ENCODE measurements at regions not wholly inside any gene's neighbourhood (a gene's known extent, or its start where the extent isn't known, plus 50 kb on each side); places are given as distances from the start of the nearest gene placed in this dataset.

DNA sequence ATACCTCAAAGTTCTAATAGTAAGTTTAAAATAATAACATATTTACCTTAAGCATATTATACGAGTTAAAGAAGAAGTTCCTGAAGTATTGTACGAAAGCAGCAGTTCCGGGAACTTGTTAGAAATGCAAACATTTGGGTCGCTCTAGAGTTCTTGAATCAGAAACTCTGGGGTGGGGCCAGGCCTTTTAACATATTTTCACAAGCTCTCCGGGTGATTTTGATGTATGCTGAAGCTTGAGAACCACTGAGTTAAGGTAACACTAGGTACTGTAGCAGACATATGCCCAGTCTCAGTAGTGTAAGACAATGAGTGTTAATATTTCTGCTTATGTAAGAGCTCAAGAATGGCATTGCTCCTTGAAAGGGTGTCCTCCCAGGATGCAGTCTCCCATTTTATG is 461.1 kb downstream of the C3orf38 start:
- DNase-seq (ENCODE audit: low read depth, low spot score), result no peak
- TF ChIP-seq WRNIP1 (IDR thresholded peaks at IDR 0.05; ENCODE audit: borderline replicate concordance, low read depth, low read length) (no peak), MTA2 (IDR thresholded peaks at IDR 0.05; ENCODE audit: low read depth) (no peak), CEBPB (IDR thresholded peaks at IDR 0.05; ENCODE audit: borderline replicate concordance in 1 of 2, low read depth in 2 of 2, low read length in 2 of 2) (no peak), STAT1 (conservative IDR thresholded peaks at IDR 0.05) (no peak)
- Histone ChIP-seq H3K4me2 (ENCODE audit: control insufficient read depth, insufficient read depth) (no peak overlapping the region), H3K27ac (ENCODE audit: control insufficient read depth, insufficient read depth) (no peak overlapping the region), H2AFZ (ENCODE audit: control insufficient read depth, low read depth, low read length) (no peak overlapping the region), H3K4me3 (no peak overlapping the region), H3K9me3 (replicated peaks; ENCODE audit: control insufficient read depth, insufficient read depth, low read length) (no peaks in the 10 kb centered on the region), H3K27me3 (replicated peaks in 1 of 2; ENCODE audit: control insufficient read depth in 2 of 2, insufficient read depth in 2 of 2, low read length in 1 of 2) (no peaks in the 10 kb centered on the region), H3K36me3 (ENCODE audit: control insufficient read depth in 2 of 2, insufficient read depth in 2 of 2, low read length in 1 of 2) (no peaks in the 10 kb centered on the region), H3K4me1 (ENCODE audit: control insufficient read depth, insufficient read depth, low read length) (no peaks in the 10 kb centered on the region), H4K20me1 (ENCODE audit: control insufficient read depth, insufficient read depth) (no peaks in the 10 kb centered on the region), H3K79me2 (ENCODE audit: control insufficient read depth, insufficient read depth, low read length) (no peaks in the 10 kb centered on the region), H3K9ac (ENCODE audit: control insufficient read depth, insufficient read depth, low read length) (no peak overlapping the region)
- FAIRE-seq, result no peak
- ChIA-PET POLR2A (no interaction called here), RAD21 (ENCODE audit: unreplicated experiment) (no interaction called here), SMC1A (ENCODE audit: uncharacterized antibody, unreplicated experiment) (no interaction called here), CTCF (no interaction called here)
- in situ Hi-C loops (cut with MboI), result no loop called here
- intact Hi-C loops (cut with micrococcal nuclease; ENCODE audit: unreplicated experiment), result no loop called here
- WGBS (ENCODE audit: insufficient coverage, insufficient replicate concordance, low lambda C conversion rate, missing lambda C conversion rate), result 44% methylated on average over 5 of the region's 5 CpGs
- no TSS peak for BruUV-seq (replicated peaks)
- no peak for ATAC-seq

DNA sequence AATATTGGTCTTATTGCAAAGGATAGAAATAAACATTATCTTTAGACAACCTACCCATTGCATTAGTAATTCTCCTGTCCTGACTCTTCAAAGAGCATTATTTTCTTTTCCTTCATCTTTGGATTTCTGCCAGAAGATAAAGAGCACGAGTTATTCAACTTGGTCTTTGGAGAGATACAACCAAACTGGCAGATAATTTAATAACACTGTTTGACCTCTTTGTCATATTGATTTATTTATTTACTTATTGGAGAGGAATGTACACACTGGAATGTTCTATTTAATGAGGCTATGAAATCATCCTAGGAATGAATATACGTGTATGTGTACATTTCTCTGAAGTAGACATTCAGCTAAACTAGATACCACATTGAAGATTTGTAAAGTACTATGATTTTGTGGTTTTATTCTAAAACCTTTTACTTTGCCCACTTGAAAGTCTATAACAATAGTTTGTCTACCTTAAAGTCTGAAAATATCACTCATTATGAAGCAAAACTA is 462.1 kb downstream of the C3orf38 start:
- WGBS (ENCODE audit: insufficient coverage, insufficient replicate concordance, low lambda C conversion rate, missing lambda C conversion rate), result 3% methylated on average over 2 of the region's 2 CpGs
- H3K27me3 ChIP-seq (replicated peaks in 1 of 2; ENCODE audit: control insufficient read depth in 2 of 2, insufficient read depth in 2 of 2, low read length in 1 of 2), result no peaks in the 10 kb centered on the region
- TF ChIP-seq NRF1 (conservative IDR thresholded peaks at IDR 0.05; ENCODE audit: low read depth, low read length), result no peak
- TF ChIP-seq KAT2A (conservative IDR thresholded peaks at IDR 0.05; ENCODE audit: control insufficient read depth, low read depth, low read length), result no peak
- no peak for TF ChIP-seq SIN3A (IDR thresholded peaks at IDR 0.05; ENCODE audit: low read depth, low read length)
- no peak for TF ChIP-seq MEF2B (IDR thresholded peaks at IDR 0.05; ENCODE audit: partially characterized antibody, poor library complexity, severe bottlenecking)
- no peak for TF ChIP-seq CBFB (IDR thresholded peaks at IDR 0.05; ENCODE audit: low read depth)
- no peak for TF ChIP-seq ATF7 (IDR thresholded peaks at IDR 0.05; ENCODE audit: low read depth)
- TF ChIP-seq KLF5 (IDR thresholded peaks at IDR 0.05; ENCODE audit: partially characterized antibody), result no peak
- TF ChIP-seq POLR2A (IDR thresholded peaks at IDR 0.05; ENCODE audit: low read depth, low read length), result no peak
- no peak for TF ChIP-seq BHLHE40 (IDR thresholded peaks at IDR 0.05; ENCODE audit: borderline replicate concordance in 1 of 2, low read depth in 2 of 2, low read length in 1 of 2)
- no peak for TF ChIP-seq RELA (IDR thresholded peaks at IDR 0.05; ENCODE audit: borderline replicate concordance, partially characterized antibody)
- TF ChIP-seq SUZ12 (IDR thresholded peaks at IDR 0.05; ENCODE audit: unreplicated experiment), result no peak
- TF ChIP-seq TCF7 (IDR thresholded peaks at IDR 0.05; ENCODE audit: borderline replicate concordance), result no peak

More for the DNA sequence above, 462.1 kb downstream of the C3orf38 start:
- BruUV-seq (replicated peaks), result no TSS peak
- no peak overlapping the region for H2AFZ ChIP-seq (ENCODE audit: control insufficient read depth, low read depth, low read length)
- ChIA-PET SMC1A (ENCODE audit: uncharacterized antibody, unreplicated experiment) (no interaction called here), CTCF (no interaction called here), RAD21 (ENCODE audit: unreplicated experiment) (no interaction called here), POLR2A (no interaction called here)
- H3K79me2 ChIP-seq (ENCODE audit: control insufficient read depth, insufficient read depth, low read length), result no peaks in the 10 kb centered on the region
- no peaks in the 10 kb centered on the region for H3K36me3 ChIP-seq (ENCODE audit: control insufficient read depth in 2 of 2, insufficient read depth in 2 of 2, low read length in 1 of 2)
- H3K9me3 ChIP-seq (replicated peaks; ENCODE audit: control insufficient read depth, insufficient read depth, low read length), result no peaks in the 10 kb centered on the region
- H4K20me1 ChIP-seq (ENCODE audit: control insufficient read depth, insufficient read depth), result no peaks in the 10 kb centered on the region
- no peaks in the 10 kb centered on the region for H3K4me1 ChIP-seq (ENCODE audit: control insufficient read depth, insufficient read depth, low read length)
- in situ Hi-C loops (cut with MboI) (no loop called here), intact Hi-C loops (cut with micrococcal nuclease; ENCODE audit: unreplicated experiment) (no loop called here)
- DNase-seq (ENCODE audit: low read depth, low spot score), result no peak
- no peak overlapping the region for H3K27ac ChIP-seq (ENCODE audit: control insufficient read depth, insufficient read depth)
- no peak for ATAC-seq
- H3K4me3 ChIP-seq, result no peak overlapping the region
- no peak for FAIRE-seq
- H3K4me2 ChIP-seq (ENCODE audit: control insufficient read depth, insufficient read depth), result no peak overlapping the region
- H3K9ac ChIP-seq (ENCODE audit: control insufficient read depth, insufficient read depth, low read length), result no peak overlapping the region

All from GM12878 (cell line).